ENCODE measurements at regions not wholly inside any gene's neighbourhood (a gene's known extent, or its start where the extent isn't known, plus 50 kb on each side); places are given as distances from the start of the nearest gene placed in this dataset.
A peak's percentile ranks its signal among the peaks of the same experiment; 100 is the strongest.

GRCh38 chr11:33620423-33621171 is 80.0 kb downstream of the C11orf91 start:
- Histone ChIP-seq H3K36me3 (ENCODE audit: low read depth) (no peaks in the 10 kb centered on the region), H3K9me2 (ENCODE audit: insufficient read depth) (no peaks in the 10 kb centered on the region), H3K4me1 (ENCODE audit: insufficient read depth) (peaks cover 34% of the 10 kb centered on the region), H3K27me3 (replicated peaks; ENCODE audit: insufficient read depth) (no peaks in the 10 kb centered on the region), H2AFZ (no peak overlapping the region), H3K9me3 (ENCODE audit: low read depth) (no peaks in the 10 kb centered on the region), H3K9ac (no peak overlapping the region), H3K79me2 (ENCODE audit: insufficient read depth) (no peaks in the 10 kb centered on the region), H3K4me3 (no peak overlapping the region), H3K4me2 (ENCODE audit: unreplicated experiment) (no peak overlapping the region), H3K27ac (peak overlapping the region; percentile 10), H3F3A (ENCODE audit: insufficient read depth) (peaks cover 28% of the 10 kb centered on the region), H4K20me1 (ENCODE audit: insufficient read depth) (no peaks in the 10 kb centered on the region)
- in situ Hi-C loops (cut with MboI) = no loop called here
- peak; percentile 71 for DNase-seq
- WGBS, 2 experiments (ENCODE audit: low coverage in 1 of 2, low lambda C conversion rate in 2 of 2, missing lambda C conversion rate in 2 of 2) = 67 to 72% methylated on average over 6 of the region's 6 CpGs
- no peak for TF ChIP-seq EZH2phosphoT487 (IDR thresholded peaks at IDR 0.05; ENCODE audit: insufficient read depth, low read depth)
- TF ChIP-seq EZH2 (IDR thresholded peaks at IDR 0.05; ENCODE audit: insufficient read depth, poor library complexity, severe bottlenecking) = no peak

- in situ Hi-C loops (cut with MboI) = no loop called here
- H3K4me2 ChIP-seq (ENCODE audit: unreplicated experiment) = no peak overlapping the region
- no peaks in the 10 kb centered on the region for H3K27me3 ChIP-seq (replicated peaks; ENCODE audit: insufficient read depth)
- H3K4me3 ChIP-seq = no peak overlapping the region
- WGBS, 2 experiments (ENCODE audit: low coverage in 1 of 2, low lambda C conversion rate in 2 of 2, missing lambda C conversion rate in 2 of 2) = 85 to 92% methylated on average over 7 of the region's 7 CpGs
- no peaks in the 10 kb centered on the region for H3K36me3 ChIP-seq (ENCODE audit: low read depth)
- H2AFZ ChIP-seq = no peak overlapping the region
- H3K79me2 ChIP-seq (ENCODE audit: insufficient read depth) = no peaks in the 10 kb centered on the region
- TF ChIP-seq EZH2phosphoT487 (IDR thresholded peaks at IDR 0.05; ENCODE audit: insufficient read depth, low read depth) (no peak), EZH2 (IDR thresholded peaks at IDR 0.05; ENCODE audit: insufficient read depth, poor library complexity, severe bottlenecking) (no peak)
- no peak overlapping the region for H3K27ac ChIP-seq
- no peaks in the 10 kb centered on the region for H3K9me3 ChIP-seq (ENCODE audit: low read depth)
- DNase-seq = no peak
- H3K9ac ChIP-seq = no peak overlapping the region
- H3K9me2 ChIP-seq (ENCODE audit: insufficient read depth) = no peaks in the 10 kb centered on the region
- peaks cover 41% of the 10 kb centered on the region for H3F3A ChIP-seq (ENCODE audit: insufficient read depth)
- H4K20me1 ChIP-seq (ENCODE audit: insufficient read depth) = no peaks in the 10 kb centered on the region
- peaks cover 46% of the 10 kb centered on the region for H3K4me1 ChIP-seq (ENCODE audit: insufficient read depth)
These were observed 81.7 kb downstream of the C11orf91 start for GRCh38 chr11:33618956-33619355.

DNA sequence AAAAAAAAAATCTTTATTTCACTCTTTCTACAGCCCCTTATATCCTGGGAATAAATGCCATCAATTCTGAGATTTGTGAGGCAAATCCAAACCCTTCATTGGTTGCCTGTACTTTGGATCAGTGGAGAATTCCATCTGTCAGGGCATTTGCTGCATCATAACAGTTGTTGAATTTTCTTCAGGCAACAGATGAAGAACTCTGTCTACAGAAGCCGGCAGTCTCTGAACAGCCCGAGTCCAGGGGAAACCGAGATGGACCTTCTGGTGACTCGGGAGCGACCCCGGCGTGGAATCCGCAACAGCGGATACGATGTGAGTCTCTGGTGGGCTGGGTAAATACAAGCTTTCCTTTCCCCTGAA is 82.3 kb downstream of the C11orf91 start:
- H2AFZ ChIP-seq = no peak overlapping the region
- H3F3A ChIP-seq (ENCODE audit: insufficient read depth) = peaks cover 48% of the 10 kb centered on the region
- no peak overlapping the region for H3K27ac ChIP-seq
- no peak overlapping the region for H3K4me3 ChIP-seq
- no peak for DNase-seq
- in situ Hi-C loops (cut with MboI) = no loop called here
- H3K9me2 ChIP-seq (ENCODE audit: insufficient read depth) = no peaks in the 10 kb centered on the region
- H3K36me3 ChIP-seq (ENCODE audit: low read depth) = no peaks in the 10 kb centered on the region
- H3K79me2 ChIP-seq (ENCODE audit: insufficient read depth) = no peaks in the 10 kb centered on the region
- H4K20me1 ChIP-seq (ENCODE audit: insufficient read depth) = no peaks in the 10 kb centered on the region
- TF ChIP-seq EZH2phosphoT487 (IDR thresholded peaks at IDR 0.05; ENCODE audit: insufficient read depth, low read depth) (no peak), EZH2 (IDR thresholded peaks at IDR 0.05; ENCODE audit: insufficient read depth, poor library complexity, severe bottlenecking) (no peak)
- no peak overlapping the region for H3K4me2 ChIP-seq (ENCODE audit: unreplicated experiment)
- no peak overlapping the region for H3K9ac ChIP-seq
- peaks cover 50% of the 10 kb centered on the region for H3K4me1 ChIP-seq (ENCODE audit: insufficient read depth)
- no peaks in the 10 kb centered on the region for H3K9me3 ChIP-seq (ENCODE audit: low read depth)
- no peaks in the 10 kb centered on the region for H3K27me3 ChIP-seq (replicated peaks; ENCODE audit: insufficient read depth)
- 96% methylated on average over 10 of the region's 10 CpGs for WGBS, 2 experiments (ENCODE audit: low coverage in 1 of 2, low lambda C conversion rate in 2 of 2, missing lambda C conversion rate in 2 of 2)

DNA sequence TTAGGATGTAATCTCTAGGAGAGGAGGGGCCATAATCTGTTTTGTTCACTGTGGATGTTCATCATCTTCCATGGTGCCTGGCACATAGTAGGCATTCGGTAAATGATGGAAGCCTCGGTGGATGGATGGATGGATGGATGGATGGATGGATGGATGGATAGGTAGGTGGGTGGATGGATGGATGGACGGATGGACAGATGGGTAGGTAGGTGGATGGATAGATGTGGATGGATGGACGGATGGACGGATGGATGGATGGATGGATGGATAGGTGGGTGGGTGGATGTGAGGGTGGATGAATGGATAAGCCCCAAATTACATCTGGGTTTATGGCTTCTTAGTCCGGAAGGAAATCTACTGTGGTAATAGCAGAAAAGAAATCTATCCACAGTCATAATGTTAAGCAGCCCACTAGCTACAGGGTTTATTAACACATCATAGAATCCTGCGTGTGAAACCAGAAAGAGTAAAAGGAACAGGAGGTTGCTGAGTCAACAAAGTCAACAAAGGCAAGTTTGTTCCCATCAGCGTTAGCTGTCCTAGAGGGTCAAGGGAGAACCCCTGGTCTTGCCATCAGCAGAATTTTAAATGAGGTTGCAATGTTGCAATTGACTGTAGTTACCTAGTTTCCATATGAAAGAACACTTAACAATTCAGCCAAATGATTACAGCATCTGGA is 82.8 kb downstream of the C11orf91 start:
- Histone ChIP-seq H3K79me2 (ENCODE audit: insufficient read depth) (no peaks in the 10 kb centered on the region), H3K4me3 (no peak overlapping the region), H3K4me1 (ENCODE audit: insufficient read depth) (peaks cover 50% of the 10 kb centered on the region), H3K9ac (no peak overlapping the region), H3K9me2 (ENCODE audit: insufficient read depth) (no peaks in the 10 kb centered on the region), H2AFZ (no peak overlapping the region), H3K27me3 (replicated peaks; ENCODE audit: insufficient read depth) (no peaks in the 10 kb centered on the region), H3K36me3 (ENCODE audit: low read depth) (no peaks in the 10 kb centered on the region), H3F3A (ENCODE audit: insufficient read depth) (peaks cover 53% of the 10 kb centered on the region), H4K20me1 (ENCODE audit: insufficient read depth) (no peaks in the 10 kb centered on the region), H3K4me2 (ENCODE audit: unreplicated experiment) (no peak overlapping the region), H3K27ac (no peak overlapping the region), H3K9me3 (ENCODE audit: low read depth) (no peaks in the 10 kb centered on the region)
- DNase-seq = no peak
- 95 to 98% methylated on average over 8 of the region's 8 CpGs for WGBS, 2 experiments (ENCODE audit: low coverage in 1 of 2, low lambda C conversion rate in 2 of 2, missing lambda C conversion rate in 2 of 2)
- in situ Hi-C loops (cut with MboI) = no loop called here
- TF ChIP-seq EZH2phosphoT487 (IDR thresholded peaks at IDR 0.05; ENCODE audit: insufficient read depth, low read depth) (no peak), EZH2 (IDR thresholded peaks at IDR 0.05; ENCODE audit: insufficient read depth, poor library complexity, severe bottlenecking) (no peak)

Data from GM23248 (cell line).